IPS-15b (cell line): ENCODE measurements at regions not wholly inside any gene's neighbourhood (a gene's known extent, or its start where the extent isn't known, plus 50 kb on each side); places are given as distances from the start of the nearest gene placed in this dataset.

Experiments used
- H3K27me3 ChIP-seq: one replicate; pipeline ENCODE4 v1.6.1; 2013; ENCODE audit warnings: low read length; ENCODE audit not compliant: control insufficient read depth, insufficient read depth
- H3K36me3 ChIP-seq: one replicate; pipeline ENCODE4 v1.6.1; 2013; ENCODE audit warnings: low read length; ENCODE audit not compliant: control insufficient read depth, insufficient read depth
- H3K4me1 ChIP-seq: one replicate; pipeline ENCODE4 v1.6.1; 2013; ENCODE audit warnings: mild to moderate bottlenecking, low read length; ENCODE audit not compliant: control insufficient read depth, insufficient read depth
- H3K4me3 ChIP-seq: one replicate; pipeline ENCODE4 v1.5.1; 2013; ENCODE audit warnings: low read depth, low read length
- H3K9ac ChIP-seq: one replicate; pipeline ENCODE4 v1.6.1; 2013; ENCODE audit warnings: low read depth, mild to moderate bottlenecking, low read length
- H3K9me3 ChIP-seq: one replicate; pipeline ENCODE4 v1.6.1; 2013; ENCODE audit warnings: mild to moderate bottlenecking, low read length; ENCODE audit not compliant: control insufficient read depth, insufficient read depth

- Histone ChIP-seq H3K4me3 (no peak overlapping the region), H3K9ac (no peak overlapping the region), H3K27me3 (no peaks in the 10 kb centered on the region), H3K36me3 (no peaks in the 10 kb centered on the region), H3K4me1 (no peaks in the 10 kb centered on the region), H3K9me3 (no peaks in the 10 kb centered on the region)
Measured at GRCh38 chr12:93243689-93244513, 133.8 kb upstream of the NUDT4 start.

DNA sequence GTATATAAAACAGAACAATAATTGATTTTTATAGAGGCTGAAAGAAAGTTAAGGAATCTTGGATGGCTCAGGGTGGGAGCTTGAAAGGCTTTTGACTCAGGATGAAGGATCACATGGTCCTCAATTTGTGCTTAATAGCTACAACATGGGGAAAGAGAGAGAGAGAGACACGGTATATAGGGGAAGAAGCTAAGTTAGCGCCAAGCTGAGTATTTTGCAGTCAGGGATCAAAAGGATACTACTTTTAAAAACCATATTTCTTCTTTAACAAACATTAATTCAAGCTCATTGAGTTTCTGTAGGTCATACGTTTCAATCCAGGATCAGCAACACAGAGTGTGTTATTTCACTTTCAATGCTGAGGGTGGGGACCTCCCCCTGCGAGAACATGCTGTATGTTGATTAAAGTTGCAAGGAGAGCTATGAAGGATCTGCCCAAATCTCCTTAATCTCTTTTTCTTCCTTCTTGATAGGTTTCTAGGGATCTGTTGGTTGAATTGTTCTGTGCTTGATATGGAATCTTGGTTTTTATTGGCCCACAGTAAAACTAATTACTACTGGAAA, 133.1 kb upstream of the NUDT4 start:
- Histone ChIP-seq H3K27me3 (no peaks in the 10 kb centered on the region), H3K36me3 (no peaks in the 10 kb centered on the region), H3K4me1 (no peaks in the 10 kb centered on the region), H3K9me3 (no peaks in the 10 kb centered on the region), H3K9ac (no peak overlapping the region), H3K4me3 (no peak overlapping the region)

DNA sequence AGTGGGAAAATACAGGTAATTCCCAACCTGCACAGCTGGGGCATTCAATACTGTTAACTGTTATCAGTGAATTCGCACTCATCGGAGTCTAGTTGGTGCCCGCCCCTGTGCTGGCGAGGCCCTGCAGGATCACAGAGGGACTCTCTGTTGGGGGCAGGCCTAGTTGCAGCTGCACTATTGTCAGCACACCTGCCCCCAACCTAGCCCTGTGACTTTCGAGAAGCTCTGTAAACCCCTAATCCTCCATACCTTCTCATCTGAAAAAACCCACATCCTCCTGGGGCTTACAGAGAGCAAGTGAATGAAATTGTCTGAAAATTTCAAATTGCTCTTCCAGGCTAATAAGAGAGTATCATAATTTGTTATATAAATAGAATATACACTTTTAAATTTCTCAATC, 132.2 kb upstream of the NUDT4 start:
- Histone ChIP-seq H3K9me3 (no peaks in the 10 kb centered on the region), H3K4me3 (no peak overlapping the region), H3K27me3 (no peaks in the 10 kb centered on the region), H3K9ac (no peak overlapping the region), H3K4me1 (no peaks in the 10 kb centered on the region), H3K36me3 (no peaks in the 10 kb centered on the region)

- Histone ChIP-seq H3K27me3 (no peaks in the 10 kb centered on the region), H3K9me3 (no peaks in the 10 kb centered on the region), H3K4me1 (no peaks in the 10 kb centered on the region)
Measured at GRCh38 chr12:93247313-93247991, 130.3 kb upstream of the NUDT4 start.

GRCh38 chr12:93252221-93252620, 125.5 kb upstream of the NUDT4 start:
- Histone ChIP-seq H3K9me3 (no peaks in the 10 kb centered on the region), H3K9ac (no peak overlapping the region), H3K27me3 (no peaks in the 10 kb centered on the region), H3K4me1 (no peaks in the 10 kb centered on the region), H3K36me3 (no peaks in the 10 kb centered on the region), H3K4me3 (no peak overlapping the region)

More at GRCh38 chr12:93247313-93247991, 130.3 kb upstream of the NUDT4 start:
- Histone ChIP-seq H3K9ac (no peak overlapping the region), H3K4me3 (no peak overlapping the region), H3K36me3 (no peaks in the 10 kb centered on the region)

DNA sequence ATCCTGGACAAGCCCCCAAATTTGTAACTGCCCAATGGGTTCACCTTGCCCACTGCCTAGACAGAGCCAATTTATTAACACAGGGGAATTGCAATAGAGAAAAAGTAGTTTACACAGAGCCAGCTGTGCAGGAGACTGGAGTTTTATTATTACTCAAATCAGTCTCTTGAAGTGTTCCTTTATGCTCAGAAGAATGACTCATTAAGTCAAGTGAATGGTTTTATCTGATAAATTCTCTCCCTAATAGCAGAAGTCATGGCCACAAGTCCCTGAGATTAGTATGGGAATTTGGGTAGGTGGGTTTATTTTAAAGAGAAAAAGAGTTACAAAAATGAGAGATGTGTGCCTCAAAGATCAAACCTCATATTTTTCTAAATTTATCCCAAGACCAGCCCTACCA, 122.8 kb upstream of the NUDT4 start:
- no peaks in the 10 kb centered on the region for H3K9me3 ChIP-seq
- H3K9ac ChIP-seq, result no peak overlapping the region
- H3K4me3 ChIP-seq, result no peak overlapping the region
- no peaks in the 10 kb centered on the region for H3K27me3 ChIP-seq
- H3K36me3 ChIP-seq, result no peaks in the 10 kb centered on the region
- H3K4me1 ChIP-seq, result no peaks in the 10 kb centered on the region

DNA sequence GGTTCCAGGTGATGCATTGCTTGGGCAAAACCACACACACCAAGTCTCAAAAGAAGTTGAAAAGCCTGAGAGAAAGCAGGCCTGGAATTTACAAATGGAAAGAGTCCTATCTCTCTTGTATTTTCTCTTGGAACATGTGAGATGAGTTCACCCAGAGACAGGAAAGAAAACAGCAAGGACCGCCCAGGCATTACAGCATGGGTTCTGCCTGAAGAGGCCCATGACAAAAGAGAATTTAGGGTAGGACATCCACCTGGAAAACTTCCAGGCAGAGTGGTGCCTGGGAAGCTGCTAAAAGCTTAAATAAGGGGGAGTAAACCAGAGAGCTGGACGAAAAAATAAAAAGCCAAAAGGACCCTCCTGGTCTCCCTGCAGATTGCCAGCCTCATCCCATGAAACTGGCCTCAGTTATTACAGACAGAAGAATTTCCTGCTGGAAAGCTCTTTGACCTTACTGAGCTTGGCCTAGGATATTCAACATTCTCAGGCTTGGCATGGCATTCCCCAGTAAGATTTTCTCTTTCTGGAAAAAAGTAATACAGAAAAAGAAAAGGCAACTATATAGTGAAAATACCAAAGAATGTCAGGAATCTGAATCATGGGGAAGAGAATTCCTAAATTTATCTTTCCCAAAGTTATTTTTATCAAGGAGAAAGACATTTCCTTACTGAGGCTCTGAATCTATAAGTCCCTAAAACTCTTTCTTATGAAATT, 121.3 kb upstream of the NUDT4 start:
- no peaks in the 10 kb centered on the region for H3K36me3 ChIP-seq
- no peak overlapping the region for H3K4me3 ChIP-seq
- H3K4me1 ChIP-seq, result no peaks in the 10 kb centered on the region
- H3K27me3 ChIP-seq, result no peaks in the 10 kb centered on the region
- no peak overlapping the region for H3K9ac ChIP-seq
- H3K9me3 ChIP-seq, result no peaks in the 10 kb centered on the region

GRCh38 chr12:93261505-93262094, 116.1 kb upstream of the NUDT4 start:
- H3K27me3 ChIP-seq, result no peaks in the 10 kb centered on the region
- H3K9ac ChIP-seq, result no peak overlapping the region
- H3K4me3 ChIP-seq, result no peak overlapping the region
- H3K9me3 ChIP-seq, result no peaks in the 10 kb centered on the region
- H3K4me1 ChIP-seq, result no peaks in the 10 kb centered on the region
- no peaks in the 10 kb centered on the region for H3K36me3 ChIP-seq

- Histone ChIP-seq H3K9me3 (no peaks in the 10 kb centered on the region), H3K4me3 (no peak overlapping the region), H3K9ac (no peak overlapping the region), H3K4me1 (no peaks in the 10 kb centered on the region), H3K27me3 (no peaks in the 10 kb centered on the region), H3K36me3 (no peaks in the 10 kb centered on the region)
Measured at GRCh38 chr12:93272997-93273396, 104.7 kb upstream of the NUDT4 start.

- no peak overlapping the region for H3K9ac ChIP-seq
- no peaks in the 10 kb centered on the region for H3K9me3 ChIP-seq
- no peak overlapping the region for H3K4me3 ChIP-seq
- H3K27me3 ChIP-seq, result no peaks in the 10 kb centered on the region
- H3K36me3 ChIP-seq, result no peaks in the 10 kb centered on the region
- no peaks in the 10 kb centered on the region for H3K4me1 ChIP-seq
Measured at GRCh38 chr12:93273834-93274564, 103.7 kb upstream of the NUDT4 start.

GRCh38 chr12:93274937-93275336, 102.8 kb upstream of the NUDT4 start:
- no peaks in the 10 kb centered on the region for H3K36me3 ChIP-seq
- H3K4me1 ChIP-seq, result no peaks in the 10 kb centered on the region
- no peak overlapping the region for H3K4me3 ChIP-seq
- H3K9me3 ChIP-seq, result no peaks in the 10 kb centered on the region
- H3K27me3 ChIP-seq, result no peaks in the 10 kb centered on the region
- no peak overlapping the region for H3K9ac ChIP-seq
